Liver (tissue), 3 donors: ENCODE measurements at regions not wholly inside any gene's neighbourhood (a gene's known extent, or its start where the extent isn't known, plus 50 kb on each side); places are given as distances from the start of the nearest gene placed in this dataset.

Experiments
- RAD21 ChIP-seq, 2 donors: IDR thresholded peaks; 2 replicates each; pipeline ENCODE4 v1.6.1; 2016; ENCODE audit warnings: antibody characterized with exemption in 2 of 2, mild to moderate bottlenecking in 2 of 2
- SP1 ChIP-seq: IDR thresholded peaks from 2 replicates; pipeline ENCODE4 v1.6.1; 2018; ENCODE audit warnings: antibody characterized with exemption, mild to moderate bottlenecking
- TAF1 ChIP-seq: conservative IDR thresholded peaks from 2 replicates; pipeline ENCODE4 v1.6.1; 2016; ENCODE audit warnings: antibody characterized with exemption, mild to moderate bottlenecking
- TF ChIP-seq, protein P1 (sequence below): fragments of 150-350 bp; IDR thresholded peaks from 2 replicates; pipeline ENCODE4 v1.5.1; 2017; ENCODE audit warnings: improper control_type of control experiment, low read depth, low read length; ENCODE audit not compliant: missing input control
- donor health status: healthy.
- donor health status: healthy.

DNA sequence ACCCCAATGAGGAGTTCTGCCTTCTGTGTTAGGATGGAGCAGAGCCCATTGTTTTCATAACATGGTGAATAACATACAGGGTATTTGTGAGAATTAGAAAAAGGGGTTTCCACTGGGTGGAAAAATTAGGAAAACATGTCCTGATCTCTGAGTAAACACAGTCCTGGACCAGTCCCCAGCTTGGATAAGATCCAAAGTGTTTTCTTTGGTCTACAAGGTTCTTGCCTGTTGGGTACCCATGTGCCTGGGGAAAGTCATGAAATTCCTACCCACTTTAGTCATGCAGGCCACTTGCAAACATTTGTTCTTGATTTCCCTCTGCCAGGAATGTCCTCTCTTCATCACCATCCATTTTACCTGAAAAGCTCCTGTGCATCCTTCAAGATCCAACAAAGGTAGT, 164.8 kb upstream of the DYNLRB2 start:
- TF ChIP-seq, protein P1, sequence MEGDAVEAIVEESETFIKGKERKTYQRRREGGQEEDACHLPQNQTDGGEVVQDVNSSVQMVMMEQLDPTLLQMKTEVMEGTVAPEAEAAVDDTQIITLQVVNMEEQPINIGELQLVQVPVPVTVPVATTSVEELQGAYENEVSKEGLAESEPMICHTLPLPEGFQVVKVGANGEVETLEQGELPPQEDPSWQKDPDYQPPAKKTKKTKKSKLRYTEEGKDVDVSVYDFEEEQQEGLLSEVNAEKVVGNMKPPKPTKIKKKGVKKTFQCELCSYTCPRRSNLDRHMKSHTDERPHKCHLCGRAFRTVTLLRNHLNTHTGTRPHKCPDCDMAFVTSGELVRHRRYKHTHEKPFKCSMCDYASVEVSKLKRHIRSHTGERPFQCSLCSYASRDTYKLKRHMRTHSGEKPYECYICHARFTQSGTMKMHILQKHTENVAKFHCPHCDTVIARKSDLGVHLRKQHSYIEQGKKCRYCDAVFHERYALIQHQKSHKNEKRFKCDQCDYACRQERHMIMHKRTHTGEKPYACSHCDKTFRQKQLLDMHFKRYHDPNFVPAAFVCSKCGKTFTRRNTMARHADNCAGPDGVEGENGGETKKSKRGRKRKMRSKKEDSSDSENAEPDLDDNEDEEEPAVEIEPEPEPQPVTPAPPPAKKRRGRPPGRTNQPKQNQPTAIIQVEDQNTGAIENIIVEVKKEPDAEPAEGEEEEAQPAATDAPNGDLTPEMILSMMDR = no peak
- TF ChIP-seq SP1 (no peak), RAD21 (IDR thresholded peaks at IDR 0.05) (no peak), TAF1 (no peak)
